K562 (cell line): ENCODE measurements at regions not wholly inside any gene's neighbourhood (a gene's known extent, or its start where the extent isn't known, plus 50 kb on each side); places are given as distances from the start of the nearest gene placed in this dataset.

ENCODE experiments used
- ARID2 ChIP-seq: fragments of 450-650 bp; IDR thresholded peaks from 2 replicates; pipeline ENCODE4 v1.6.1; 2017; ENCODE audit warnings: antibody characterized with exemption, mild to moderate bottlenecking
- BRD4 ChIP-seq: fragments of 200-600 bp; sonication (generic); IDR thresholded peaks from 2 replicates; pipeline ENCODE4 v1.6.1; 2017; ENCODE audit warnings: inconsistent platforms
- C11orf30 ChIP-seq: fragments of 450-650 bp; IDR thresholded peaks from 2 replicates; pipeline ENCODE4 v1.6.1; 2016; ENCODE audit warnings: low read depth, mild to moderate bottlenecking
- FOSL1 ChIP-seq: fragments of 200-800 bp; sonication (Bioruptor generic); conservative IDR thresholded peaks from 2 replicates; pipeline ENCODE4 v1.6.1; 2016; ENCODE audit warnings: missing genetic modification characterization, missing compliant biosample characterization
- HDAC3 ChIP-seq: fragments of 450-650 bp; IDR thresholded peaks from 2 replicates; pipeline ENCODE4 v1.6.1; 2018; ENCODE audit warnings: borderline replicate concordance, mild to moderate bottlenecking, moderate library complexity; ENCODE audit not compliant: partially characterized antibody
- HMG20A ChIP-seq: fragments of 450-650 bp; formaldehyde crosslinking; conservative IDR thresholded peaks from 2 replicates; pipeline ENCODE4 v1.4.0; 2020; ENCODE audit warnings: mild to moderate bottlenecking, mixed read lengths
- HNRNPUL1 ChIP-seq: fragments of 200-400 bp; formaldehyde crosslinking; IDR thresholded peaks from 2 replicates; pipeline ENCODE4 v1.6.1; 2017; ENCODE audit warnings: low read length
- MAFG ChIP-seq: fragments of 450-650 bp; conservative IDR thresholded peaks from 2 replicates; pipeline ENCODE4 v1.6.1; 2016; ENCODE audit warnings: missing genetic modification characterization, missing compliant biosample characterization
- SRSF3 ChIP-seq: fragments of 200-400 bp; formaldehyde crosslinking; IDR thresholded peaks from 2 replicates; pipeline ENCODE4 v1.6.1; 2016; ENCODE audit warnings: mild to moderate bottlenecking, low read length, moderate library complexity; ENCODE audit not compliant: insufficient read depth
- STAT5B ChIP-seq: fragments of 250-450 bp; sonication (Bioruptor Pico); IDR thresholded peaks from 2 replicates; pipeline ENCODE4 v1.8.0; 2021; ENCODE audit warnings: mild to moderate bottlenecking, inconsistent platforms
- TCF3 ChIP-seq: sonication (generic); formaldehyde crosslinking; IDR thresholded peaks from 2 replicates; pipeline ENCODE4 v1.4.0; 2020; ENCODE audit warnings: mild to moderate bottlenecking, missing genetic modification reagents
- ZNF830 ChIP-seq: fragments of 250-450 bp; sonication (Bioruptor Pico); IDR thresholded peaks from 2 replicates; pipeline ENCODE4 v1.5.0; 2021; ENCODE audit warnings: mild to moderate bottlenecking
- TF ChIP-seq, protein P1 (sequence below): fragments of 250-450 bp; sonication (Bioruptor Pico); IDR thresholded peaks from 2 replicates; pipeline ENCODE4 v1.5.1; 2021; ENCODE audit warnings: mild to moderate bottlenecking
- TF ChIP-seq, protein P2 (sequence below): sonication (generic); formaldehyde crosslinking; IDR thresholded peaks from 2 replicates; pipeline ENCODE4 v1.8.1; 2023; ENCODE audit warnings: mild to moderate bottlenecking, missing genetic modification reagents
- TF ChIP-seq, protein P3 (sequence below): IDR thresholded peaks from 2 replicates; pipeline ENCODE4 v1.6.1; 2014; ENCODE audit warnings: antibody characterized with exemption

DNA sequence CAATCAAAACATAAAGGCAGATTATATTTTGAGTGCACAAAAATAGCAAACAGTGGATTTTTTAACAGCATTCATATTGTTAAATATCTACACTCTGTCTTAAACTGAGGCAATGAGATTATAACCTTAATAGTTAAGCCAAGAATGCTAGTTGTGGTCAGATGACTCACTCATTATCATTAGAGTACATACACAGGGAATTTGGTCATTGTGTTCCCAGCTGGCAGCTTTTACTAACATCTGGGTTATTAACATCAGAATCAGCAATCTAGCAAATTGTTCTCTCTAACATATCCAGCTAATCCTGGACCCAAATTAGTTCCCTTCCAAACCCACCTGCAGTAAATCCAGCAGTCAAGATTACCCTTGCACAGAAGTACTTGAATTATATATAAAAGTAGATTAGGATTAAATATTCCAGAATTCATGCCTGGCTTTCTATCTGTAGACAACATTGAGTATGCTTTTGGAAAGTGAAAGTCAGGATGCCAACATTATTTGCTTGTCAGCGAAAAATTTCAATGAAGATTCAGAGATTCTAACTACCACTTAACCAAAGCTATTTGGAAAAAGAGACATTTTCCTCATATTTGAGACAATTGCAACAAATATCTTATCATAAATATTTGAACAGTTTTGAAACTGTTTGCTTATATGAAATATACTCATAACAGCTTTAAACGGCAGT lies 1035.6 kb upstream of the PHF14 start (continued):
- TF ChIP-seq, protein P1, sequence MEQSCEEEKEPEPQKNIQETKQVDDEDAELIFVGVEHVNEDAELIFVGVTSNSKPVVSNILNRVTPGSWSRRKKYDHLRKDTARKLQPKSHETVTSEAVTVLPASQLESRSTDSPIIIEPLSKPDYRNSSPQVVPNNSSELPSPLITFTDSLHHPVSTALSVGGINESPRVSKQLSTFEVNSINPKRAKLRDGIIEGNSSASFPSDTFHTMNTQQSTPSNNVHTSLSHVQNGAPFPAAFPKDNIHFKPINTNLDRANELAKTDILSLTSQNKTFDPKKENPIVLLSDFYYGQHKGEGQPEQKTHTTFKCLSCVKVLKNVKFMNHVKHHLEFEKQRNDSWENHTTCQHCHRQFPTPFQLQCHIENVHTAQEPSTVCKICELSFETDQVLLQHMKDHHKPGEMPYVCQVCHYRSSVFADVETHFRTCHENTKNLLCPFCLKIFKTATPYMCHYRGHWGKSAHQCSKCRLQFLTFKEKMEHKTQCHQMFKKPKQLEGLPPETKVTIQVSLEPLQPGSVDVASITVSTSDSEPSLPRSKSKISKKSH (CRISPR knock-in tag): no peak
- TF ChIP-seq HNRNPUL1: no peak
- TF ChIP-seq ARID2: no peak
- TF ChIP-seq, protein P2, sequence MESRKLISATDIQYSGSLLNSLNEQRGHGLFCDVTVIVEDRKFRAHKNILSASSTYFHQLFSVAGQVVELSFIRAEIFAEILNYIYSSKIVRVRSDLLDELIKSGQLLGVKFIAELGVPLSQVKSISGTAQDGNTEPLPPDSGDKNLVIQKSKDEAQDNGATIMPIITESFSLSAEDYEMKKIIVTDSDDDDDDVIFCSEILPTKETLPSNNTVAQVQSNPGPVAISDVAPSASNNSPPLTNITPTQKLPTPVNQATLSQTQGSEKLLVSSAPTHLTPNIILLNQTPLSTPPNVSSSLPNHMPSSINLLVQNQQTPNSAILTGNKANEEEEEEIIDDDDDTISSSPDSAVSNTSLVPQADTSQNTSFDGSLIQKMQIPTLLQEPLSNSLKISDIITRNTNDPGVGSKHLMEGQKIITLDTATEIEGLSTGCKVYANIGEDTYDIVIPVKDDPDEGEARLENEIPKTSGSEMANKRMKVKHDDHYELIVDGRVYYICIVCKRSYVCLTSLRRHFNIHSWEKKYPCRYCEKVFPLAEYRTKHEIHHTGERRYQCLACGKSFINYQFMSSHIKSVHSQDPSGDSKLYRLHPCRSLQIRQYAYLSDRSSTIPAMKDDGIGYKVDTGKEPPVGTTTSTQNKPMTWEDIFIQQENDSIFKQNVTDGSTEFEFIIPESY (CRISPR knock-in tag): no peak
- no peak for TF ChIP-seq STAT5B (CRISPR knock-in tag)
- TF ChIP-seq, protein P3, sequence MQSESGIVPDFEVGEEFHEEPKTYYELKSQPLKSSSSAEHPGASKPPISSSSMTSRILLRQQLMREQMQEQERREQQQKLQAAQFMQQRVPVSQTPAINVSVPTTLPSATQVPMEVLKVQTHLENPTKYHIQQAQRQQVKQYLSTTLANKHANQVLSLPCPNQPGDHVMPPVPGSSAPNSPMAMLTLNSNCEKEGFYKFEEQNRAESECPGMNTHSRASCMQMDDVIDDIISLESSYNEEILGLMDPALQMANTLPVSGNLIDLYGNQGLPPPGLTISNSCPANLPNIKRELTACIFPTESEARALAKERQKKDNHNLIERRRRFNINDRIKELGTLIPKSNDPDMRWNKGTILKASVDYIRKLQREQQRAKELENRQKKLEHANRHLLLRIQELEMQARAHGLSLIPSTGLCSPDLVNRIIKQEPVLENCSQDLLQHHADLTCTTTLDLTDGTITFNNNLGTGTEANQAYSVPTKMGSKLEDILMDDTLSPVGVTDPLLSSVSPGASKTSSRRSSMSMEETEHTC: no peak
- peak; percentile 30; the same call in 1 of the 2 replicates for TF ChIP-seq C11orf30
- peak; percentile 56 for TF ChIP-seq MAFG
- no peak for TF ChIP-seq ZNF830 (CRISPR knock-in tag)
- peak; percentile 26; the same call in 1 of the 2 replicates for TF ChIP-seq TCF3 (CRISPR knock-in tag)
- no peak for TF ChIP-seq BRD4
- no peak for TF ChIP-seq HMG20A
- no peak for TF ChIP-seq HDAC3
- no peak for TF ChIP-seq SRSF3
- peak; percentile 30; the same call in 1 of the 2 replicates for TF ChIP-seq FOSL1 (tag)
- TF ChIP-seq, all 486 proteins: peak for 6
